ENCODE measurements at regions not wholly inside any gene's neighbourhood (a gene's known extent, or its start where the extent isn't known, plus 50 kb on each side); places are given as distances from the start of the nearest gene placed in this dataset.

DNA sequence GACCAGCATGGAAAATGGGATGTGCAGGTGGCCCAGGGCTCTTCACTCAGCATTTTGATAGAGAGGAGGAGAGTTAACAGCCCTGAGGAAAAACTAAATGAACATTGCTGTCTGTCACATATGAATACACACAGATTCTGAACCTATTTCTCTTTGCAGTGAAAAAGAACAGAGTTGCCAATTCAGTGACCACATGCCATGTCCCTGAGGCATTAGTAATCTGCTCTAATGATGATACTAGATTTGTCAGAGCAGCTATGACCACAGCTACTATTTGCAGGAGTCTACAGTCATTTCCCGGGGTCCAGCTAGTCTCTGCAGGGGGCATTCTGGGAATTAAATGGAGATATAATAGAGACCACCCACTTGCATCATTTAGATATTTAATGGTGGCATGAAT lies 267.6 kb downstream of the TMX3 start:
- no peak for TF ChIP-seq POLR2A (IDR thresholded peaks at IDR 0.05)
- TF ChIP-seq, protein P1, sequence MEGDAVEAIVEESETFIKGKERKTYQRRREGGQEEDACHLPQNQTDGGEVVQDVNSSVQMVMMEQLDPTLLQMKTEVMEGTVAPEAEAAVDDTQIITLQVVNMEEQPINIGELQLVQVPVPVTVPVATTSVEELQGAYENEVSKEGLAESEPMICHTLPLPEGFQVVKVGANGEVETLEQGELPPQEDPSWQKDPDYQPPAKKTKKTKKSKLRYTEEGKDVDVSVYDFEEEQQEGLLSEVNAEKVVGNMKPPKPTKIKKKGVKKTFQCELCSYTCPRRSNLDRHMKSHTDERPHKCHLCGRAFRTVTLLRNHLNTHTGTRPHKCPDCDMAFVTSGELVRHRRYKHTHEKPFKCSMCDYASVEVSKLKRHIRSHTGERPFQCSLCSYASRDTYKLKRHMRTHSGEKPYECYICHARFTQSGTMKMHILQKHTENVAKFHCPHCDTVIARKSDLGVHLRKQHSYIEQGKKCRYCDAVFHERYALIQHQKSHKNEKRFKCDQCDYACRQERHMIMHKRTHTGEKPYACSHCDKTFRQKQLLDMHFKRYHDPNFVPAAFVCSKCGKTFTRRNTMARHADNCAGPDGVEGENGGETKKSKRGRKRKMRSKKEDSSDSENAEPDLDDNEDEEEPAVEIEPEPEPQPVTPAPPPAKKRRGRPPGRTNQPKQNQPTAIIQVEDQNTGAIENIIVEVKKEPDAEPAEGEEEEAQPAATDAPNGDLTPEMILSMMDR (IDR thresholded peaks at IDR 0.05) = no peak

Measured in upper lobe of left lung (tissue), 4 donors.